ENCODE measurements at regions not wholly inside any gene's neighbourhood (a gene's known extent, or its start where the extent isn't known, plus 50 kb on each side); places are given as distances from the start of the nearest gene placed in this dataset.

DNA sequence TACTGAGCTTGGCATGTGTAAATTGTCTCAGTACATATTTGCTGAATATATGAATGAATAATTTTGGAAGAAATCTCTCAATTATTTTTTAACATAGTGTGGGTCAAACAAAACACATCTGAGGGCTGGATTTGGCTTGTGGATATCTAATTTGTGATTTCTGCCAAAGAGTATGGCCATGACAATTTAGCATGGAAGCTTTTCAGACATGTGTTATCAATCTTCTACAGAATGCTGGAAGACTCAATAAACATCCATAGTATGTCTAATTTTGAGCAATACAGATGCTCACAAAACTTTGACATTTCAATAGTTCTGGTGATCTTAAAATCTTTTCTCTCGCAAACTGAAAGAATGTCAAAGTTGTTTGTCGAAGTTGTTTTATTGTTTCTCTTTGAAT, 214.1 kb upstream of the ANKH start:
- TF ChIP-seq SMC3 (IDR thresholded peaks at IDR 0.05; ENCODE audit: low read depth, low read length) (no peak), RAD21 (IDR thresholded peaks at IDR 0.05; ENCODE audit: low read length) (no peak)
- TF ChIP-seq, protein P1, sequence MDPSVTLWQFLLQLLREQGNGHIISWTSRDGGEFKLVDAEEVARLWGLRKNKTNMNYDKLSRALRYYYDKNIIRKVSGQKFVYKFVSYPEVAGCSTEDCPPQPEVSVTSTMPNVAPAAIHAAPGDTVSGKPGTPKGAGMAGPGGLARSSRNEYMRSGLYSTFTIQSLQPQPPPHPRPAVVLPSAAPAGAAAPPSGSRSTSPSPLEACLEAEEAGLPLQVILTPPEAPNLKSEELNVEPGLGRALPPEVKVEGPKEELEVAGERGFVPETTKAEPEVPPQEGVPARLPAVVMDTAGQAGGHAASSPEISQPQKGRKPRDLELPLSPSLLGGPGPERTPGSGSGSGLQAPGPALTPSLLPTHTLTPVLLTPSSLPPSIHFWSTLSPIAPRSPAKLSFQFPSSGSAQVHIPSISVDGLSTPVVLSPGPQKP (IDR thresholded peaks at IDR 0.05; ENCODE audit: borderline replicate concordance, low read depth, low read length), result no peak

Data from IMR-90 (cell line).